Central memory CD8-positive, alpha-beta T cell (primary cell): ENCODE measurements at regions not wholly inside any gene's neighbourhood (a gene's known extent, or its start where the extent isn't known, plus 50 kb on each side); places are given as distances from the start of the nearest gene placed in this dataset.
"Not testable (repeated sequence)": the region's sequence is repeated elsewhere in the genome, so short reads cannot be mapped to it uniquely, and the experiment has no call there.

Source experiments
- ATAC-seq: fragments of 150-1000 bp; cut with Tn5 transposase; replicated peaks from 2 replicates; pipeline ENCODE4 v1.10.0; 2022; ENCODE audit warnings: mild to moderate bottlenecking, moderate FRiP score, moderate number of reproducible peaks; ENCODE audit not compliant: poor library complexity, severe bottlenecking; ENCODE audit errors: extremely low read depth
- DNase-seq, 2 donors: peaks; one replicate each; pipeline ENCODE4 v3.0.0; 2021; ENCODE audit warnings: low spot score in 2 of 2
- H3K27ac Mint-ChIP-seq: one replicate; pipeline ENCODE4 v1.8.0; 2022; ENCODE audit warnings: low read depth, mild to moderate bottlenecking, moderate library complexity, mixed read lengths
- H3K27me3 Mint-ChIP-seq: one replicate; pipeline ENCODE4 v1.8.0; 2022; ENCODE audit warnings: mixed read lengths
- H3K36me3 Mint-ChIP-seq: one replicate; pipeline ENCODE4 v1.8.0; 2022; ENCODE audit warnings: mild to moderate bottlenecking, moderate library complexity, mixed read lengths; ENCODE audit not compliant: insufficient read depth
- H3K4me1 Mint-ChIP-seq: one replicate; pipeline ENCODE4 v1.8.0; 2022; ENCODE audit warnings: mixed read lengths
- H3K4me3 Mint-ChIP-seq: one replicate; pipeline ENCODE4 v1.8.0; 2022; ENCODE audit warnings: mild to moderate bottlenecking, moderate library complexity, mixed read lengths
- H3K9me3 Mint-ChIP-seq: one replicate; pipeline ENCODE4 v1.8.0; 2022; ENCODE audit warnings: mixed read lengths

DNA sequence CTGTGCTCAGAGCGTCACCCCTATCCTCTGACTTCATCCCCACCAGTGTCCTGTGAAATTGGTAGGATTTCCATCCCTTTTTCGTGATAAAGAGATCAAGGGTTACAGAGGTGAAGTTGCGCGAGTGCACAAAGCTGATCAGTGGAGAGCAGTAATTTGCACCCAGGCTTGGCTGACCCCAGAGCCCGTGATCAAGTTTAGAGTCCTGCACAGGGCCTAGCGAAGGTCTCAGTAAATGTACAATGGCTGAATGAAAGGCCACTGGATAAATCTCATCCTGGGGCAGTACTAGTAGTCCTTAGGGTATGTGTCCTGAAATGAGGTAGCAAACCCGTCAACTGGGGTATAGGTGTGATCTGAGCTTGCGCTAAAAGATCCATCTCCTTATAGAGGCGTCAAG, 173.2 kb upstream of the CXorf66 start:
- H3K9me3 Mint-ChIP-seq, H3K27me3 Mint-ChIP-seq, H3K36me3 Mint-ChIP-seq, H3K4me3 Mint-ChIP-seq, ATAC-seq, DNase-seq, H3K4me1 Mint-ChIP-seq, H3K27ac Mint-ChIP-seq: not testable (repeated sequence)

DNA sequence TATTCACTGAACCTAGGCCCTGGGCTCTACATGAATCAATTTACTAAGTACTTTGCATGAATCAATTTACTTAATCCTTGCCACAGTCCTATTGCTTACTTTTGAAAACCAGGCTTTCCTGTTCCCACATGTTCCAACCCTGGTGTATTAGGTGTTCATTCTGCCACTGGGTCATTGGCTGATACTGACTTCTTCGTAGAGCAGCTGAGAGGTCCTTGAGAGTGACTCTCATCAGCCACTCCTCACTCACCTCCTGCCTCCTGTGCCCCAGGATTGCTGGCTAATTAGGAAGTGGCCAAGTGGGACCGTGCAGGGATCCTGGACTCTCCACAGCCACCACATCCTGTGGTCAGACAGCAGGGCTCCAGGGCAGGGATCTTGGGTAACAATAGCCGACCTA, 172.7 kb upstream of the CXorf66 start:
- H3K9me3 Mint-ChIP-seq, H3K27ac Mint-ChIP-seq, ATAC-seq, DNase-seq, H3K4me3 Mint-ChIP-seq, H3K4me1 Mint-ChIP-seq, H3K36me3 Mint-ChIP-seq, H3K27me3 Mint-ChIP-seq: not testable (repeated sequence)

- H3K27ac Mint-ChIP-seq: no peak overlapping the region
- H3K4me1 Mint-ChIP-seq: no peaks in the 10 kb centered on the region
- no peak for DNase-seq
- H3K27me3 Mint-ChIP-seq: no peaks in the 10 kb centered on the region
- no peak overlapping the region for H3K4me3 Mint-ChIP-seq
- no peaks in the 10 kb centered on the region for H3K9me3 Mint-ChIP-seq
- ATAC-seq: no peak
- peaks cover 2% of the 10 kb centered on the region for H3K36me3 Mint-ChIP-seq
These were observed 167.6 kb upstream of the CXorf66 start for GRCh38 chrX:140132937-140133336.

DNA sequence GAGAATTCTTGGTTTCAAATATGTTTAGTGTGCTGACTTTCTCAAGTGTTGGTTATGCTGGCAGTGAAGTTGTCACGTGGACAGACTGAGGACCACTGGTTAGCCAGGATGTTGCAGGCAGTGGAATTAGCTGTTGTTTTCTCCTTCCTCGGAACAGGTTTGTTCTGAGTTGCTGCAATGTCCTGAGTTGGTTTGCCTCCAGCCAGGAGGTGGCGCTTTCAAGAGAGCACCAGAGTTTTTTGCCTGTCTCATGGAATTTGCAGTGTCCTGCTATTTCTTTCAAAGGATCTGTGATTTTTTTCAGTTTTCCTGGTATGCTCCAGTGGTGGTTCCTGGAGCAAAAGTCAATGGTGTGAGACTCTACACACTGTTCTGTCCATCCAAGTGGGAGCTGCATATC, 158.1 kb upstream of the CXorf66 start:
- H3K4me3 Mint-ChIP-seq: no peak overlapping the region
- H3K36me3 Mint-ChIP-seq: no peaks in the 10 kb centered on the region
- no peaks in the 10 kb centered on the region for H3K27me3 Mint-ChIP-seq
- no peak for DNase-seq
- H3K9me3 Mint-ChIP-seq: no peaks in the 10 kb centered on the region
- no peak for ATAC-seq
- no peak overlapping the region for H3K27ac Mint-ChIP-seq
- no peaks in the 10 kb centered on the region for H3K4me1 Mint-ChIP-seq

GRCh38 chrX:140114059-140114458, 148.7 kb upstream of the CXorf66 start:
- H3K9me3 Mint-ChIP-seq: not testable (repeated sequence)

GRCh38 chrX:140110081-140110650, 144.8 kb upstream of the CXorf66 start:
- Mint-ChIP-seq H3K27me3 (no peaks in the 10 kb centered on the region), H3K27ac (no peak overlapping the region), H3K4me3 (no peak overlapping the region), H3K9me3 (no peaks in the 10 kb centered on the region), H3K4me1 (no peaks in the 10 kb centered on the region), H3K36me3 (no peaks in the 10 kb centered on the region)
- ATAC-seq: no peak
- DNase-seq: no peak

More at GRCh38 chrX:140114059-140114458, 148.7 kb upstream of the CXorf66 start:
- not testable (repeated sequence) for H3K4me1 Mint-ChIP-seq, H3K27ac Mint-ChIP-seq, H3K4me3 Mint-ChIP-seq, H3K36me3 Mint-ChIP-seq, DNase-seq, ATAC-seq, H3K27me3 Mint-ChIP-seq

DNA sequence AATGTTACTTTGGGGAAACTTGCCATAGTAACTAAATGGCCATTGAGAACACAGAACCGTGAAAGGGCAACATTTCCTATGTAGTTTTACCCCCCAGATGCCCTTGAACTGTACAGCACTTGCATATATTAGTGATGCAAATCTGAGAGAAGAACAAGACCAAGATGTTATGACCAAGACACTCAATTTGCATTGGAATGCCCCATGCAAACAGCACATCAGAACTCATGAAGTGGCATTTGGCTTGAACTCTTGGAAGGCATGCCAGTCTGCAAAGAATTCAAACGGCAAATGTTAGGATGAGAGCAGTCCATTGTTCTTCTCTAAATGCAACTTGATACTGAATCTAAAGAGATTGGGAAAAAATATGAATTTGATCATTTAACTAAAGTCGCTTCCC, 139.4 kb upstream of the CXorf66 start:
- no peaks in the 10 kb centered on the region for H3K4me1 Mint-ChIP-seq
- no peak overlapping the region for H3K27ac Mint-ChIP-seq
- no peak for ATAC-seq
- DNase-seq: no peak
- no peaks in the 10 kb centered on the region for H3K36me3 Mint-ChIP-seq
- H3K4me3 Mint-ChIP-seq: no peak overlapping the region
- H3K9me3 Mint-ChIP-seq: no peaks in the 10 kb centered on the region
- H3K27me3 Mint-ChIP-seq: no peaks in the 10 kb centered on the region

GRCh38 chrX:140099221-140099620, 133.9 kb upstream of the CXorf66 start:
- Mint-ChIP-seq H3K4me3 (no peak overlapping the region), H3K9me3 (no peaks in the 10 kb centered on the region), H3K4me1 (no peaks in the 10 kb centered on the region), H3K27me3 (peaks cover 12% of the 10 kb centered on the region), H3K36me3 (no peaks in the 10 kb centered on the region), H3K27ac (no peak overlapping the region)
- DNase-seq (no peak), ATAC-seq (no peak)

GRCh38 chrX:140092121-140092520, 126.8 kb upstream of the CXorf66 start:
- Mint-ChIP-seq H3K9me3 (no peaks in the 10 kb centered on the region), H3K27me3 (peaks cover 8% of the 10 kb centered on the region), H3K4me1 (no peaks in the 10 kb centered on the region), H3K36me3 (no peaks in the 10 kb centered on the region), H3K27ac (no peak overlapping the region), H3K4me3 (peak overlapping the region; percentile 11)
- DNase-seq (no peak), ATAC-seq (no peak)

DNA sequence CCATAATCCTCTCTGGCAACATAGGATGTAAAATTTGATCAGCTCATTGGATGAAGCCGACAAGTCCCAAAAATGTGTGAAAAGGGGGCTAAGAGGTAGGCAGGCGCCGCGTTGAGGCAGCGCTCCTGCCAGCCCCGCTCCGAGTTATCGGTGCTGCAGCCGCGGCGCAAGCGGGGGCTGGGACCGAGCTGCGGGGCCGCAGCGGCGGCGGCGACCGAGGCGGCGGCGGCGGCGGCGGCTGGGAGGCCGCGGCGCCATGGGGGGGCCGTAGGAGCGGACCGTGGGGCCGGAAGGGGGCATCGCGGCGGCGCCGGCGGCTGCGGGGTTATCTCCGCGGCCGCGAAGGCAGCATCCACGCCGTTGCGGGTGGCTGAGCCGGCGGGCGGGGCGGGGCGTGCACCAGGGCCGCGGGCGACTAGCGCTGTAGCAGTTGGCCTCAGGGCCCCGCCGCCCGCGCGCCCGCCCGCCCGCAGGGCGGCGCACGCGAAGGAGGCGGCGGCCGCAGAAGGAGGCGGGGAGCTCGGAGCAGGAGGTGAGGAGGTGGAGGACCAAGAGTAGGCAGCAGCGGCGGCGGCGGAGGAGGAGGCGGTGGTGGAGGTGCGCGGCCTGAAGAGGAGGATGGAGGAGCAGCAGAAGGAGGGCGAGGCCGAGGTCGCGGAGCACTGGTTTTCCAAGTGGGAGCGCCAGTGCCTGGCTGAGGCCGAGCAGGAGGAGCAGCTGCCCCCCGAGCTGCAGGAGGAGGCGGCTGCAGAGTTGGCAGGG, 126.0 kb upstream of the CXorf66 start:
- H3K36me3 Mint-ChIP-seq: no peaks in the 10 kb centered on the region
- H3K27me3 Mint-ChIP-seq: peaks cover under 1% of the 10 kb centered on the region
- peak overlapping the region; percentile 11 for H3K4me3 Mint-ChIP-seq
- no peak for ATAC-seq
- no peaks in the 10 kb centered on the region for H3K9me3 Mint-ChIP-seq
- H3K27ac Mint-ChIP-seq: no peak overlapping the region
- H3K4me1 Mint-ChIP-seq: no peaks in the 10 kb centered on the region
- DNase-seq: no peak

GRCh38 chrX:140090800-140091124, 125.4 kb upstream of the CXorf66 start:
- Mint-ChIP-seq H3K36me3 (no peaks in the 10 kb centered on the region), H3K9me3 (no peaks in the 10 kb centered on the region), H3K27me3 (no peaks in the 10 kb centered on the region), H3K4me3 (no peak overlapping the region), H3K27ac (no peak overlapping the region), H3K4me1 (no peaks in the 10 kb centered on the region)
- no peak for DNase-seq
- no peak for ATAC-seq

DNA sequence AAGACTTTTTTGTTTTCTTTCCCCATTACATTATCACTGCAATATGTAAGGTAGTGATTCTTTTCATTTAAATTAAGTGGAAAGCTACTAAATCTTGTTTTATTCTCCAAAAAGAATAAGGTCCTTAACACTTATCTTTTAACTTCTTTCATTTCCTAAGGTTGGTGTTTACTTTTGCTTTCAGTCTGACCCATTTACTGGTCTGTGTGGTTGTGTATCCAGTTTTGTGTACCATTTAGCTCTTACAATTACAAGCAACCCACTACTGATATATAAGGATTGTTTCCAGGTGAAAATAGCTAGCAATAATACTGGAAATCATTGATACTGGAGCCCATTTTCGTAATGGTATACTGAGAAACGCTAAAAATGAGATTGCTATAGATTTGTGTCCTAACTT, 123.1 kb upstream of the CXorf66 start:
- Mint-ChIP-seq H3K27ac (no peak overlapping the region), H3K27me3 (no peaks in the 10 kb centered on the region)
- no peak for ATAC-seq

GRCh38 chrX:140087875-140088274, 122.6 kb upstream of the CXorf66 start:
- H3K27me3 Mint-ChIP-seq: no peaks in the 10 kb centered on the region
- H3K4me1 Mint-ChIP-seq: no peaks in the 10 kb centered on the region
- no peak overlapping the region for H3K27ac Mint-ChIP-seq
- no peak overlapping the region for H3K4me3 Mint-ChIP-seq
- H3K9me3 Mint-ChIP-seq: no peaks in the 10 kb centered on the region
- DNase-seq: no peak
- H3K36me3 Mint-ChIP-seq: no peaks in the 10 kb centered on the region
- ATAC-seq: no peak

More for the DNA sequence above, 123.1 kb upstream of the CXorf66 start:
- no peaks in the 10 kb centered on the region for H3K4me1 Mint-ChIP-seq
- H3K4me3 Mint-ChIP-seq: no peak overlapping the region
- DNase-seq: no peak
- H3K36me3 Mint-ChIP-seq: no peaks in the 10 kb centered on the region
- no peaks in the 10 kb centered on the region for H3K9me3 Mint-ChIP-seq
